SIG-M5 treated with dmso at 0.1 percent for 504 hours (cell line): ENCODE measurements at regions not wholly inside any gene's neighbourhood (a gene's known extent, or its start where the extent isn't known, plus 50 kb on each side); places are given as distances from the start of the nearest gene placed in this dataset.

Experiments
- DNase-seq: peaks from one replicate; lab custom pipeline; 2025; ENCODE audit not compliant: unreplicated experiment; lab: John Stamatoyannopoulos, UW

DNA sequence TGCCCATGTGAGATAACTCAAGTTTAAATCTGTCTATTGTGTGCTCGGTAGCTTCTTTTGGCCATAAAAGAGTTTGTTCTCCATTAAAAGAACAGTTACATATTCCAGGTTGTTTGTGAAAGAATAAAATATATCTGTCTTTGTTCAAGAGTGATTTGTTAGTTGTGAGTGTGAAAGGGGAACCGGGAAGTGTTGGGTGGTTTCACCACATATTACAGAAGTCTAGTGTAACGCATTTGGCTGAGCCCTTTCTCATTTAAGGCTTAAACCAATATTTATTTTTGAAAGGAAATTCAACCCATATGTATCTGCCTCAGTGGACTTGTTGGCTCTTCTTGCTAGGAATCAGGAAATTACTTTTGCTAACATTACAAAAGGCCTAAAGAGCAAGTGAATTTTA, 54.1 kb upstream of the DMRTA1 start:
- DNase-seq, result no peak

GRCh38 chr9:22395687-22396141, 50.9 kb upstream of the DMRTA1 start:
- DNase-seq, result no peak
